Left cardiac atrium (tissue), 4 donors: ENCODE measurements at regions not wholly inside any gene's neighbourhood (a gene's known extent, or its start where the extent isn't known, plus 50 kb on each side); places are given as distances from the start of the nearest gene placed in this dataset.
"Not testable (repeated sequence)": the region's sequence is repeated elsewhere in the genome, so short reads cannot be mapped to it uniquely, and the experiment has no call there.

Experiments
- ATAC-seq, 2 donors: fragments of 200-7000 bp; cut with Tn5 transposase; one replicate each; pipeline ENCODE4 v1.9.1; 2020; ENCODE audit warnings: mild to moderate bottlenecking in 2 of 2, moderate library complexity in 2 of 2
- DNase-seq: peaks from one replicate; pipeline ENCODE4 v3.0.0-alpha.2; 2020
- intact Hi-C, 2 donors: fragments of 100-400 bp; cut with DNase I; formaldehyde crosslinking; loops; one replicate each; pipeline versions ENCODE4 v1.14.1 to v1.15.1; 2022 to 2023
- donor health status: DM: no; HTN: yes; CAD: no.
- donor health status: DM: no; HTN: yes; CAD: no; lungs with severe emphysema.
- donor health status: DM: yes; HTN: yes; CAD: no.
- donor health status: Dilated cardiomyopathy.

DNA sequence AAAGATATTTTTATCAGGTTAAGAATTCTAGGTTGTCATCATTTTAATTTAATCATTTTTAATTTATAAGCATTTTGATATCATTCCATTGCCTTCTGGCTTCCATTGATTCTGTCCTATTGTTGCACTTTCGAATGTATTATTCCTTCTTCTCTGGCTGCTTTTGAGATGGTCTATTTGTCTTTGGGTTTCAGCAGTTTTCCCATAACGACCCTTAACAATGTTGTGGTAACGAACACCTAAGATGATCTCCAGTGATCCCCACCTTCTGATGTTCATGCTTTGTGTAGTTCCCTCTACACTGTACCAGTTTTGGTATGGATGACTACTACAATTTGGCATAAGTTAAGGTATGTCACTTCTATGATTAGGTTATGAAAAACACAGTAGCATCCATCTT lies 59.9 kb downstream of the MINAR1 start:
- ATAC-seq (no peak), DNase-seq (no peak)
- intact Hi-C loops = no loop called here

DNA sequence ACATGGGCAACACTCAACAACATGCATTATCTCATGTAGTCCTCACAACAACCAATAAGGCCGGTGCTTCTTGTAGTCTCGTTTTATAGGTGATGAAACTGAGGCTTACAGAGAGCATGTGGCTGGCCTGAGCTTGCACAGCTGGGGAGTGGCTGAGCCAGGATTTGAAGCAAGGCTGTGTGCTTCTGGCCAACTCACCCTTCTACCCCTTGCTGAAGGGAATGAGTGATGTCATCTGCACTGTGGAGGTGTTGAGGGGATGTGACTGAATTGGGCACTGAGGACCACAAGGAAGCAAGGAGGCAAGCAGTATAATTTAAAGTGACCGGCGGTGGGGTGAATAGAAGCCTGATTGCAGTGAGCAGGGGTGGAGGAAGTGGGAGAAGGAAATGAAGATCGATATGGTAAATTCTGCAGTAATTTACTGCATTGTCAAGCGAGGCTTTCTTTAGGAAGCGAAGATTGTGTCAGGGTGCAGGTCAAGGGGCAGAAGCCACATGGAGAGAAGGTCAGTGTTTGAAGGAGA lies 62.3 kb downstream of the MINAR1 start:
- DNase-seq = no peak
- intact Hi-C loops = no loop called here
- ATAC-seq = no peak

GRCh38 chr15:79494963-79495755 lies 63.0 kb downstream of the MINAR1 start:
- ATAC-seq (no peak), DNase-seq (no peak)
- intact Hi-C loops = no loop called here

DNA sequence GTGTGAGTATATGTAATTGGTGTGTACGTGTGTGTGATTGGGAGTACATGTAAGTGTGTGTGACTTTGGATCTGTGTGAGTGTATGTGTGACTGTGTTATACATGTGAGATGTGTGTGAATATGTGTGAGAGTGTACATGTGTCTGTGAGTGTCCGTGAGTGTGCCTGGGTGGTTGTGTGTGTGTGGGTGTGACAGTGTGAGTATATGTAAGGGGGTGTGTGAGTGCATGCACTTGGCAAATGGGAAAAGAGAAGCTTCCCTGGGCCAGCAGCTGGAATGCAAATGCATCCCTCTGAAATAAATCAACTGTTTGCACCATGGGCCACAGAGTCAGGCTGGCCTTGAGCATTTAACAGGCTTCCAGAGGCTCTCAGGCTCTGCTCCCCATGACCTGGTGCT lies 63.6 kb downstream of the MINAR1 start:
- no peak for ATAC-seq
- intact Hi-C loops = no loop called here
- no peak for DNase-seq

- intact Hi-C loops = no loop called here
- no peak for DNase-seq
- ATAC-seq = no peak
Measured at GRCh38 chr15:79496838-79497237, 64.7 kb downstream of the MINAR1 start.

DNA sequence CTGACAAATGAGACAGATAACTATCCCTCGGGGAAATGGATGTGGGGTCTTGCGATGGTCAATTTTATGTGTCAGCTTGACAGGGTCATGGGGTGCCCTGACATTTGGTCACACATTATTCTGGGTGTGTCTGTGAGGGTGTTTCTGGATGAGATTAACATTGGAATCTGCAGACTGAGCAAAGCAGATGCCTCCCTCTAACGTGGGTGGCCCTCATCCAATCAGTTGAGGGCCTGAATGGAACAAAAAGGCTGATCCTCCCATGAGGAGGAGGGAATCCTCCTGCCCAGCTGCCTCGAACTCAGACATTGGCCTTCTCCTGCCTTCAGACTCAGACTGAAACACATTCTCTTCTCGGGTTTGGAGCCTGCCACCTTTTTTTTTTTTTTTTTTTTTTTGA lies 69.0 kb downstream of the MINAR1 start:
- DNase-seq = no peak
- intact Hi-C loops = no loop called here

DNA sequence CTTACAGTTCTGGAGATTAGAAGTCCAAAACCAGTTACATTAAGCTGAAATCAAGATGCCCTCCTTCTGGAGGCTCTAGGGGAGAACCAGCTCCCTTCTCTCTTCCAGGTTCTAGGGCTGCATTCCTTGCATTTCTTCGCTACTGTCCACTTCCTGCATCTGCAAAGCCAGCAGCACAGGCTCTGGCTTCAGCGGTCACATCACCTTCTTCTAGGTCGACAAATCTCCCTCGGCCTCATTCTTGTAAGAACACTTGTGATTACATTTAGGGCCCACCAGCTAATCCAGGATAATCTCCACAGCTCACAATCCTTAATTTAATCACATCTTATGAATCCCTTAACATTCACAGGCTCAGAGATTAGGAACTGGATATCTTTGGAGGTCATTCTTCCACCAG lies 73.8 kb downstream of the MINAR1 start:
- intact Hi-C loops = no loop called here
- ATAC-seq (no peak), DNase-seq (no peak)

More for the DNA sequence above, 69.0 kb downstream of the MINAR1 start:
- ATAC-seq = no peak

DNA sequence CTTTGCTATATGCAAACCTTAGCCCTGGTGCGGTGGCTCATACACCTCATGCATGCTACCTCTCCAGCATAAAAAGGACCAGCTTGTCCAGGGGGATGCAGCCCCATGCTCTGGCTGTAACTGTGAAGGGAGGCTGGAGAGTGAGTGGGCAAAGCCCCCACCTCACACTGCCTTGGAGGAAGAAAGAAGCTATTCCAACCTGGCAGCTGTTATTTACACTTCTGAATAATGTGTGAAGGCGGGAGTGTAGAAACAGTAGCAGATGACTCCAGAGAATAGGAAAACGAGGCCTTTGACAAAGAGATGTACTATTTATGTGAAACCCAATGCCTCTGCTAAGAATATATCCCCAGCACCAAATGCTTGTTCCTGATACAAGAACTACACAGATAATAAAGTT lies 80.7 kb downstream of the MINAR1 start:
- intact Hi-C loops, DNase-seq, ATAC-seq: not testable (repeated sequence)

DNA sequence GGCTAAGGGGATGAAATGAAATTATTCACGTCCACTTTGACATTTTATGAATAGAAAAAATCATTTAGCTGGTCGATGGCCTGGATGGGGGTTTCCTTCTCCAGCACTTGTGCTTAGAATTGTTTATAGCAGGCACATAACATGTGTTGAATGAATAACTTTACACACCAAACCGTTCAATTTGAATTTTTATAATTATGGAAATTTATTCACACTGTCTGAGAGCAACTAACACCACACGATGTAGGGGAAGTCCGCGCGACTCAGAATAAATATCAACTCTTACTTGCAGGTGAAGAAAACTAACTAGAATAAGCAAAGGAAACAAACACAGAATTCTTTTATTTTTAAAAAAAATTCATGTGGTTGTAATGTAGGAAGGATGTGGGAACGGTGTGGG lies 81.3 kb downstream of the MINAR1 start:
- intact Hi-C loops = no loop called here
- DNase-seq = no peak
- ATAC-seq = no peak

- intact Hi-C loops = no loop called here
- ATAC-seq (no peak), DNase-seq (no peak)
Measured at GRCh38 chr15:79513940-79514339, 81.8 kb downstream of the MINAR1 start.

GRCh38 chr15:79515300-79516027 lies 83.3 kb downstream of the MINAR1 start:
- intact Hi-C loops = no loop called here
- DNase-seq (no peak), ATAC-seq (no peak)

DNA sequence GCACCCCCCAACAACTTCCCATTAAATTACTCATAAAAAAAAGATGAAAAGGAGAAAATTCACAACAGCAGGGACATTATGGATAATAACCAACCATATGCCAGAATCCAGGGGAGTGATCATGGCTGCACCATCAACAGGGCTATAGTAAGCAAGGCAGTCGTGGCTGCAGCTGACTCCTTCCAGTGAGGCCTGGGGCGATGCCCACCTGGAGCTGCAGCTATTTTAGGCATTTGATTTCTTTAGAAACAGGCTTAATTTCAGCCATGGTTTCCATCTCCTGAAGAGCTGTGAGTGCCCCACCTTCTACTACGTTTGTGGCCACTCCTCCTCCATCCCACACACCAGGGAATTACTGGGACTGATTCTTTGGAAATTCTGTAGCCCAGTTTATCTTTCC lies 84.0 kb downstream of the MINAR1 start:
- no peak for DNase-seq
- ATAC-seq = no peak
- intact Hi-C loops = no loop called here

- intact Hi-C loops = no loop called here
- ATAC-seq (no peak), DNase-seq (no peak)
Measured at GRCh38 chr15:79516646-79517045, 84.5 kb downstream of the MINAR1 start.

GRCh38 chr15:79519628-79520027 lies 87.5 kb downstream of the MINAR1 start:
- no peak for ATAC-seq
- DNase-seq = no peak
- intact Hi-C loops = no loop called here

DNA sequence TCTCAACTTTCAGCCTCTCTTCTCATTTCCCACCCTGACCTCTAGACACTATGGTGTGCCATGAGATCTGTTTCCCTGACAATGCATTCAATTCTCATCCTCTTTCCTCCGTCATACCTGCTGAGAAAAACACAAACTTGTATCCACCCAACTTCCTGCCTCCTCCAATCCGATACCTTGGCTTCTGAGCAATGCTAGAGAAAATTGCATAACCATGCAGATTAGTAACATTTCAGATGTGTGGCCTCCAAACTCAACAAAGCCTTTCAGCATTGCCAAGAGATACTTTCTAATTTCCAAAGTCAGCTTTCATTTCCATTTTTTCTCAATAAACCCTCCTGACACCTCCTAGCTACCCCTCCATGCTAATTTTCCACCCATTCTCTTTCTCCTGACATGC lies 88.5 kb downstream of the MINAR1 start:
- ATAC-seq = no peak
- intact Hi-C loops = no loop called here
- no peak for DNase-seq

DNA sequence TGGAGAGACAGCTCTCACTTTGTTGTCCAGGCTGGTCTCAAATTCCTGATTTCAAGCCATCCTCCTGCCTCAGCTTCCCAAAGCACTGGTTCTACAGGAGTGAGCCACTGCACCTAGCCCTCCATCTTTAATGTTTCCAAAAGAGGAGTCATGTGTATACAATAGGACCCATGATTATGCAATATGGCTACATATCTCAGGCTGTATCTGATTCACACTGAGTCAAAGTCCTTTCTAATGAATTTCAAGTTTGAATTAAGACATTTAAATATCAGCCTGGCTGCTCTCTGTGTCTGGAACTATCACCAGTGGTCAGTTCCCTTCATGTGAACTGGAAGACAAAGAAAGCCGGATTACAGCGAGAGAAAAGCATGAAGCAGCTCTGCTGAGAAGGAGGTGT lies 90.5 kb downstream of the MINAR1 start:
- intact Hi-C loops = no loop called here
- ATAC-seq (no peak), DNase-seq (no peak)

DNA sequence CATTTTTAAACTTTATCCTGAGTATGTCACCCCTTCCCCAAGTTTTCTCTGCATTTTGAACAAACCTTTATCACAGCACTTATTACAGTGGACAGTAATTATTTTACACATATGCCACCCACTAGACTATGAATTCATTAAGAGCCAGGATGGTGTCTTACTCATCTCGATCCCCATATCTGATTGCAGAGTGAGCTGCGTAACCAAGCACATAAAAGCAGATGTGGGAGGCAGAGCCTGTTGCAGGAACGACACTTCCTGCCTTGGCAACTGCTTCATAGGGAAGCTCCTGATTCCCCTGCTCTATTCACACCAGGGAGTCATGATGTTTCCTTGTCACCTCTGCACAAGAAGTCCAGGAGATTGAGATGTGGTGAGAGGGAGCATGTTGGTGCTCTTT lies 91.1 kb downstream of the MINAR1 start:
- DNase-seq (no peak), ATAC-seq (no peak)
- intact Hi-C loops = no loop called here

- DNase-seq (no peak), ATAC-seq (no peak)
- intact Hi-C loops = no loop called here
Measured at GRCh38 chr15:79524531-79524930, 92.4 kb downstream of the MINAR1 start.

- ATAC-seq (no peak), DNase-seq (no peak)
- intact Hi-C loops = no loop called here
Measured at GRCh38 chr15:79526376-79526775, 94.2 kb downstream of the MINAR1 start.

DNA sequence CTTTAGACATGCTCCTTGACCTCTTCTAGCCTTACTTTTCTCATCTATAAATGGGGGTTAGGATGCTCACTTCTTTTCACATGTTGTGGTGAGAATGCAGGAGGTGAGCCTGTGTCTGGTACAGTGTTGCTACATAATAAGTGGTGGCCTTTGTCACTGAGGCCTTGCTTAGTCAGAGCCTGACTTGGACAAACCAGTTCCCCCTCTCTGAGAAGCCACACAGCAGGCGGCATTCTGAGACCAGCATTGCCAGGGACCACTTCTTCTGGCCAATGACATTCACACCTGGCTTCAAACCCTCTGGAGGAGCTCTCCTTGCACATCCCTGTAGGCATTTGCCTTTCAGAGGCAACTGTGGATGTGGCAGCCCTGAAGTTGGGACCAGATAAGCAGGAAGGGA lies 95.7 kb downstream of the MINAR1 start:
- intact Hi-C loops = no loop called here
- ATAC-seq = no peak

More for the DNA sequence above, 95.7 kb downstream of the MINAR1 start:
- DNase-seq = no peak
